Activated B cell treated with CpG ODN at 0.5 μM for 24 hours (primary cell): ENCODE measurements at regions not wholly inside any gene's neighbourhood (a gene's known extent, or its start where the extent isn't known, plus 50 kb on each side); places are given as distances from the start of the nearest gene placed in this dataset.

Experiments
- ATAC-seq: fragments of 200-7000 bp; cut with Tn5 transposase; one replicate; pipeline ENCODE4 v1.10.0; 2021; ENCODE audit warnings: low read depth, mild to moderate bottlenecking, moderate library complexity
- CTCF ChIA-PET: fragments of 350-600 bp; sonication (Branson Sonifier 250); formaldehyde crosslinking; loops from one replicate; lab custom pipeline; 2021; ENCODE audit warnings: antibody characterized with exemption; lab: Charles Lee
- POLR2A ChIA-PET: fragments of 350-600 bp; sonication (Branson Sonifier 250); formaldehyde crosslinking; loops from one replicate; lab custom pipeline; 2021; ENCODE audit warnings: antibody characterized with exemption; lab: Charles Lee
- DNase-seq: peaks from one replicate; pipeline ENCODE4 v3.0.0; 2022
- H3K27ac Mint-ChIP-seq: one replicate; pipeline ENCODE4 v1.8.0; 2020; ENCODE audit warnings: mixed read lengths
- H3K27me3 Mint-ChIP-seq: one replicate; pipeline ENCODE4 v1.8.0; 2021; ENCODE audit warnings: mixed read lengths
- H3K36me3 Mint-ChIP-seq: one replicate; pipeline ENCODE4 v1.8.0; 2021; ENCODE audit warnings: low read depth, mixed read lengths
- H3K4me1 Mint-ChIP-seq: one replicate; pipeline ENCODE4 v1.8.0; 2021; ENCODE audit warnings: mixed read lengths
- H3K4me3 Mint-ChIP-seq: one replicate; pipeline ENCODE4 v1.8.0; 2020; ENCODE audit warnings: mild to moderate bottlenecking, mixed read lengths
- H3K9me3 Mint-ChIP-seq: one replicate; pipeline ENCODE4 v1.8.0; 2020; ENCODE audit warnings: mixed read lengths
- intact Hi-C: fragments of 100-400 bp; cut with micrococcal nuclease; formaldehyde crosslinking; loops from one replicate; pipeline ENCODE4 v1.15.1; 2024
- TF ChIP-seq, protein P1 (sequence below): fragments of 200-600 bp; IDR thresholded peaks from one replicate; pipeline ENCODE4 v1.8.0; 2022; ENCODE audit warnings: antibody characterized with exemption, mild to moderate bottlenecking

DNA sequence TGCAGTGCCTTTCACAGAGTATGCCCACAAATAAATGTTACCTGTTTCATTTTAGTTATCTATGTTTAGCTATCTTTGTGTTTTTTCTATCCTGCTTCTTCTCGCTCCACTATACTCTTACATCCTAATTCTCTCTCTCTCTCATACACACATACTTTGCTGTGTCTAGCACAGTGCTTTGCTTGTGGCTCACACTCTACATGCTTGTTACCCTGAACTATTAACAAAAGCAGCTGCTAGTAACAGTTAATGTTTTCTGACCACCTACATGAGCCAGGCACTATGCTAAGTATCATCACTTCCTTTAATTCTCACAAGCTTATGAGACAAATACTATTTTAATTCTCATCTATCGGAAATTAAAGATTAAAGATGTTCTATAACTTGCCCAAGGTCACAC lies 390.5 kb upstream of the HNRNPA3 start:
- ATAC-seq (no peak), DNase-seq (no peak)
- ChIA-PET CTCF (interaction anchor here (1.3 kb wide), 1 partner anchor 8 kb away, joined by 4 read pairs; no protein-coding TSS in a partner anchor), POLR2A (no interaction called here)
- TF ChIP-seq, protein P1, sequence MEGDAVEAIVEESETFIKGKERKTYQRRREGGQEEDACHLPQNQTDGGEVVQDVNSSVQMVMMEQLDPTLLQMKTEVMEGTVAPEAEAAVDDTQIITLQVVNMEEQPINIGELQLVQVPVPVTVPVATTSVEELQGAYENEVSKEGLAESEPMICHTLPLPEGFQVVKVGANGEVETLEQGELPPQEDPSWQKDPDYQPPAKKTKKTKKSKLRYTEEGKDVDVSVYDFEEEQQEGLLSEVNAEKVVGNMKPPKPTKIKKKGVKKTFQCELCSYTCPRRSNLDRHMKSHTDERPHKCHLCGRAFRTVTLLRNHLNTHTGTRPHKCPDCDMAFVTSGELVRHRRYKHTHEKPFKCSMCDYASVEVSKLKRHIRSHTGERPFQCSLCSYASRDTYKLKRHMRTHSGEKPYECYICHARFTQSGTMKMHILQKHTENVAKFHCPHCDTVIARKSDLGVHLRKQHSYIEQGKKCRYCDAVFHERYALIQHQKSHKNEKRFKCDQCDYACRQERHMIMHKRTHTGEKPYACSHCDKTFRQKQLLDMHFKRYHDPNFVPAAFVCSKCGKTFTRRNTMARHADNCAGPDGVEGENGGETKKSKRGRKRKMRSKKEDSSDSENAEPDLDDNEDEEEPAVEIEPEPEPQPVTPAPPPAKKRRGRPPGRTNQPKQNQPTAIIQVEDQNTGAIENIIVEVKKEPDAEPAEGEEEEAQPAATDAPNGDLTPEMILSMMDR = no peak
- intact Hi-C loops = no loop called here
- no peak overlapping the region for H3K4me3 Mint-ChIP-seq
- H3K27me3 Mint-ChIP-seq = peaks cover 11% of the 10 kb centered on the region
- H3K36me3 Mint-ChIP-seq = no peaks in the 10 kb centered on the region
- no peaks in the 10 kb centered on the region for H3K9me3 Mint-ChIP-seq
- H3K4me1 Mint-ChIP-seq = no peaks in the 10 kb centered on the region
- H3K27ac Mint-ChIP-seq = no peak overlapping the region

GRCh38 chr2:176826356-176826755 lies 386.2 kb upstream of the HNRNPA3 start:
- peaks cover 8% of the 10 kb centered on the region for H3K27me3 Mint-ChIP-seq
- H3K27ac Mint-ChIP-seq = no peak overlapping the region
- no peaks in the 10 kb centered on the region for H3K4me1 Mint-ChIP-seq
- H3K4me3 Mint-ChIP-seq = no peak overlapping the region
- intact Hi-C loops = no loop called here
- ChIA-PET POLR2A (no interaction called here), CTCF (no interaction called here)
- TF ChIP-seq, protein P1 = no peak
- DNase-seq (no peak), ATAC-seq (no peak)
- no peaks in the 10 kb centered on the region for H3K36me3 Mint-ChIP-seq
- H3K9me3 Mint-ChIP-seq = no peaks in the 10 kb centered on the region

DNA sequence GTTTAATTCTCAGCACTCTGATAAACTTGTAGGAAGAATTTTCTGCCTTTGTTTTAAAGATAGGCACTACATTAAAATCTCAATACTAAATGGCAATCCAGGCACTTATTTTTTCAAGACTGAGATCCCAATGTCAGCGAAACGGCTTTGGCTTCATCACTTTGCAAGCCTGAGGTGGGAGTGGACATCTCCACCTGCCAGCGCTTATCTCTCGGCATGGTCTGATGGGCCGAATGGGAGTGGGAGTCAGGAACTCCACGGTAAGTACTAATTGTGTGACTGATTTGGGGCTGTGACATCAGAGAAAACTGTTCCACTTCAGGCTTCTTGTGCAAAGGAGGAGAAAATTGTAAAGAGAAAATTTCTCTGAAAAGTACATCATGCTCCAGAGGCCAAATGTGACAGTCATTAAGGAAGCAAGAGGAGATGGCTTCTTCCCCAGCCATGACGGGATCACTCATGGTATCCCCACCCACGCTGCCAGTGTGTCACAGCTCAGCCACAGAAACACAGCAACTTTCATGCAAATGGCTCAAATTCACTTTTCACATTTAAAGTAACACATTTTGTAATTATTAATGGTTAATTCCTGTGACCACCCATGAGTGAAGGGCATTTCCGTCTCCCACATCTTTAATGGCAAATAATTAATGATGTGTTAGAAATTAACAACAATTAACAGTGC lies 385.5 kb upstream of the HNRNPA3 start:
- no peak for ATAC-seq
- peaks cover 11% of the 10 kb centered on the region for H3K27me3 Mint-ChIP-seq
- no peaks in the 10 kb centered on the region for H3K9me3 Mint-ChIP-seq
- no peak overlapping the region for H3K4me3 Mint-ChIP-seq
- ChIA-PET POLR2A (no interaction called here), CTCF (interaction anchor here (1.4 kb wide), 1 partner anchor 700 kb away, joined by 3 read pairs; no protein-coding TSS in a partner anchor)
- H3K36me3 Mint-ChIP-seq = no peaks in the 10 kb centered on the region
- DNase-seq = no peak
- TF ChIP-seq, protein P1 = no peak
- H3K27ac Mint-ChIP-seq = no peak overlapping the region
- H3K4me1 Mint-ChIP-seq = no peaks in the 10 kb centered on the region
- intact Hi-C loops = no loop called here

DNA sequence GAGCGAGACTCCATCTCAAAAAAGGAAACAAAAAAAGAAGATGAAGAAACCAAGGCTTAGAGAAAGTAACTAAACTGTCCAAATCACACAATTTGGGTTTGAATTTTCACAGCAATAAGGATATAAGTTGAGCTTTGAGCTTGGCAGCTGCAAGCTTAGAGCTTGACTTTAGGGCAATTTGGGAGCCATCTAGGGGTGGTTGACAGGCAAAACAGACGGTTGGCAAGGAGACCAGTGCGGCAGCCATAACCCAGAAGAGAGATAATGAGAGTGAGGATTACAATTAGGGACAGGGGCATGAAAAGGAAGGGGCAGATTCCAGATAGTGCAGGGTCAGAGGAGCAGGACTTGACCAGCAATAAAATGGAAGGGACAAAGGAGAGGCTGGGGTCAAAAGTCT lies 382.2 kb upstream of the HNRNPA3 start:
- peaks cover 11% of the 10 kb centered on the region for H3K27me3 Mint-ChIP-seq
- TF ChIP-seq, protein P1 = no peak
- no peak overlapping the region for H3K4me3 Mint-ChIP-seq
- DNase-seq (no peak), ATAC-seq (no peak)
- H3K9me3 Mint-ChIP-seq = no peaks in the 10 kb centered on the region
- intact Hi-C loops = no loop called here
- ChIA-PET POLR2A (no interaction called here), CTCF (no interaction called here)
- H3K36me3 Mint-ChIP-seq = no peaks in the 10 kb centered on the region
- H3K27ac Mint-ChIP-seq = no peak overlapping the region
- no peaks in the 10 kb centered on the region for H3K4me1 Mint-ChIP-seq

GRCh38 chr2:176832086-176832485 lies 380.5 kb upstream of the HNRNPA3 start:
- H3K36me3 Mint-ChIP-seq = no peaks in the 10 kb centered on the region
- intact Hi-C loops = no loop called here
- H3K4me1 Mint-ChIP-seq = no peaks in the 10 kb centered on the region
- TF ChIP-seq, protein P1 = no peak
- ChIA-PET POLR2A (no interaction called here), CTCF (no interaction called here)
- H3K27ac Mint-ChIP-seq = no peak overlapping the region
- peaks cover 13% of the 10 kb centered on the region for H3K27me3 Mint-ChIP-seq
- H3K4me3 Mint-ChIP-seq = no peak overlapping the region
- no peaks in the 10 kb centered on the region for H3K9me3 Mint-ChIP-seq
- no peak for ATAC-seq
- no peak for DNase-seq
